Peyer's patch (tissue), 4 donors: ENCODE measurements at regions not wholly inside any gene's neighbourhood (a gene's known extent, or its start where the extent isn't known, plus 50 kb on each side); places are given as distances from the start of the nearest gene placed in this dataset.

ENCODE experiments used
- DNase-seq, 3 donors: peaks; one replicate each; pipeline ENCODE4 v3.0.0-alpha.2; 2017 to 2019
- H3K27ac ChIP-seq, 4 donors: fragments of 200-600 bp; sonication (generic); one replicate each; pipeline ENCODE4 v1.5.1; 2016 to 2019
- H3K27me3 ChIP-seq, 2 donors: fragments of 200-600 bp; sonication (generic); one replicate each; pipeline ENCODE4 v1.5.1; 2019
- H3K36me3 ChIP-seq, 3 donors: fragments of 200-600 bp; sonication (generic); one replicate each; pipeline ENCODE4 v1.5.1; 2016 to 2019
- H3K4me1 ChIP-seq, 4 donors: fragments of 200-600 bp; sonication (generic); one replicate each; pipeline ENCODE4 v1.5.1; 2016 to 2019
- H3K4me3 ChIP-seq, 4 donors: fragments of 200-600 bp; sonication (generic); 1 replicate in 3 of 4; 2 replicates in 1 of 4; pipeline ENCODE4 v1.5.1; 2016 to 2019; ENCODE audit warnings: mild to moderate bottlenecking in 1 of 4
- H3K9me3 ChIP-seq, 4 donors: fragments of 200-600 bp; sonication (generic); one replicate each; pipeline ENCODE4 v1.5.1; 2016 to 2019; ENCODE audit warnings: mild to moderate bottlenecking in 1 of 4
- CTCF ChIP-seq, 6 experiments: fragments of 450-650 bp in 4 of 6; fragments of 200-600 bp in 2 of 6; sonication (generic) in 1 of 6; IDR thresholded peaks; one replicate each; pipeline ENCODE4 v1.5.1; 2017 to 2019; ENCODE audit warnings: antibody characterized with exemption in 6 of 6, mild to moderate bottlenecking in 3 of 6, moderate library complexity in 1 of 6
- POLR2A ChIP-seq, 2 donors: fragments of 450-650 bp; IDR thresholded peaks; one replicate each; pipeline ENCODE4 v1.5.1; 2017; ENCODE audit warnings: antibody characterized with exemption in 2 of 2, mild to moderate bottlenecking in 2 of 2, moderate library complexity in 2 of 2

GRCh38 chr2:7940723-7941122, 741.1 kb upstream of the ID2 start:
- no peak for DNase-seq
- Histone ChIP-seq H3K27ac (peak overlapping the region in 1 of 4 donors; percentile 62), H3K4me1 (no peaks in the 10 kb centered on the region), H3K9me3 (no peaks in the 10 kb centered on the region), H3K27me3 (no peaks in the 10 kb centered on the region), H3K4me3 (no peak overlapping the region), H3K36me3 (no peaks in the 10 kb centered on the region)
- TF ChIP-seq POLR2A (IDR thresholded peaks at IDR 0.05): no peak
- TF ChIP-seq CTCF (IDR thresholded peaks at IDR 0.05): no peak

- no peak overlapping the region for H3K4me3 ChIP-seq
- H3K9me3 ChIP-seq: no peaks in the 10 kb centered on the region
- DNase-seq: no peak
- no peaks in the 10 kb centered on the region for H3K27me3 ChIP-seq
- no peak overlapping the region for H3K27ac ChIP-seq
- no peaks in the 10 kb centered on the region for H3K4me1 ChIP-seq
- H3K36me3 ChIP-seq: no peaks in the 10 kb centered on the region
- no peak for TF ChIP-seq CTCF (IDR thresholded peaks at IDR 0.05)
- TF ChIP-seq POLR2A (IDR thresholded peaks at IDR 0.05): no peak
Measured at GRCh38 chr2:7943446-7943845, 738.4 kb upstream of the ID2 start.

GRCh38 chr2:7945026-7945425, 736.8 kb upstream of the ID2 start:
- Histone ChIP-seq H3K36me3 (no peaks in the 10 kb centered on the region), H3K27ac (no peak overlapping the region), H3K4me1 (no peaks in the 10 kb centered on the region), H3K27me3 (no peaks in the 10 kb centered on the region), H3K4me3 (no peak overlapping the region), H3K9me3 (no peaks in the 10 kb centered on the region)
- TF ChIP-seq POLR2A (IDR thresholded peaks at IDR 0.05): no peak
- TF ChIP-seq CTCF (IDR thresholded peaks at IDR 0.05): no peak
- no peak for DNase-seq

GRCh38 chr2:7950035-7950612, 731.7 kb upstream of the ID2 start:
- DNase-seq: no peak
- TF ChIP-seq POLR2A (IDR thresholded peaks at IDR 0.05) (no peak), CTCF (IDR thresholded peaks at IDR 0.05) (no peak)
- no peaks in the 10 kb centered on the region for H3K36me3 ChIP-seq
- no peak overlapping the region for H3K27ac ChIP-seq
- no peaks in the 10 kb centered on the region for H3K9me3 ChIP-seq
- no peaks in the 10 kb centered on the region for H3K27me3 ChIP-seq
- no peak overlapping the region for H3K4me3 ChIP-seq
- H3K4me1 ChIP-seq: no peaks in the 10 kb centered on the region

GRCh38 chr2:7951001-7951400, 730.9 kb upstream of the ID2 start:
- no peak for DNase-seq

More at GRCh38 chr2:7951001-7951400, 730.9 kb upstream of the ID2 start:
- H3K9me3 ChIP-seq: no peaks in the 10 kb centered on the region
- H3K27ac ChIP-seq: no peak overlapping the region
- no peak overlapping the region for H3K4me3 ChIP-seq
- no peaks in the 10 kb centered on the region for H3K27me3 ChIP-seq
- H3K36me3 ChIP-seq: no peaks in the 10 kb centered on the region
- no peak for TF ChIP-seq POLR2A (IDR thresholded peaks at IDR 0.05)
- TF ChIP-seq CTCF (IDR thresholded peaks at IDR 0.05): no peak
- no peaks in the 10 kb centered on the region for H3K4me1 ChIP-seq
